ENCODE measurements at regions not wholly inside any gene's neighbourhood (a gene's known extent, or its start where the extent isn't known, plus 50 kb on each side); places are given as distances from the start of the nearest gene placed in this dataset.
"Not testable (repeated sequence)": the region's sequence is repeated elsewhere in the genome, so short reads cannot be mapped to it uniquely, and the experiment has no call there.

- Mint-ChIP-seq H3K4me1 (no peaks in the 10 kb centered on the region), H3K4me3 (no peak overlapping the region), H3K27ac (no peak overlapping the region), H3K9me3 (peaks cover 0 to 24% (median 8%) of the 10 kb centered on the region in 5 donors), H3K27me3 (peaks cover 0 to 5% of the 10 kb centered on the region in 2 donors), H3K36me3 (peaks cover 8 to 23% (median 22%) of the 10 kb centered on the region in 3 donors)
- H3K27me3 ChIP-seq (ENCODE audit: insufficient read depth, low read length, poor library complexity, severe bottlenecking) = no peaks in the 10 kb centered on the region
- no peak for DNase-seq
- no peak overlapping the region for H3K27ac ChIP-seq (ENCODE audit: low read depth, low read length)
- no peaks in the 10 kb centered on the region for H3K36me3 ChIP-seq (ENCODE audit: insufficient read depth, low read length)
- H3K4me1 ChIP-seq (ENCODE audit: insufficient read depth, low read length) = no peaks in the 10 kb centered on the region
- no peaks in the 10 kb centered on the region for H3K9me3 ChIP-seq (ENCODE audit: low read length)
- ChIA-PET CTCF (no interaction called here), POLR2A (no interaction called here)
- H3K4me3 ChIP-seq (ENCODE audit: low read length) = no peak overlapping the region
Measured at GRCh38 chrX:63428348-63428747, 77.2 kb upstream of the SPIN4 start.

GRCh38 chrX:63426519-63426918, 75.4 kb upstream of the SPIN4 start:
- no peaks in the 10 kb centered on the region for H3K4me1 ChIP-seq (ENCODE audit: insufficient read depth, low read length)
- no peaks in the 10 kb centered on the region for H3K36me3 ChIP-seq (ENCODE audit: insufficient read depth, low read length)
- no peaks in the 10 kb centered on the region for H3K27me3 ChIP-seq (ENCODE audit: insufficient read depth, low read length, poor library complexity, severe bottlenecking)
- Mint-ChIP-seq H3K27me3 (peaks cover 0 to 2% of the 10 kb centered on the region in 2 donors), H3K4me3 (no peak overlapping the region), H3K36me3 (peaks cover 4 to 22% (median 21%) of the 10 kb centered on the region in 3 donors), H3K27ac (no peak overlapping the region), H3K4me1 (no peaks in the 10 kb centered on the region), H3K9me3 (peaks cover 0 to 27% (median 8%) of the 10 kb centered on the region in 5 donors)
- DNase-seq = no peak
- H3K9me3 ChIP-seq (ENCODE audit: low read length) = no peaks in the 10 kb centered on the region
- CTCF ChIA-PET = no interaction called here
- POLR2A ChIA-PET = no interaction called here
- H3K4me3 ChIP-seq (ENCODE audit: low read length) = no peak overlapping the region
- H3K27ac ChIP-seq (ENCODE audit: low read depth, low read length) = no peak overlapping the region

- Mint-ChIP-seq H3K27ac (no peak overlapping the region), H3K27me3 (peaks cover 0 to 2% of the 10 kb centered on the region in 2 donors), H3K36me3 (peaks cover 4 to 22% (median 21%) of the 10 kb centered on the region in 3 donors), H3K9me3 (peaks cover 0 to 27% (median 9%) of the 10 kb centered on the region in 5 donors), H3K4me3 (no peak overlapping the region), H3K4me1 (no peaks in the 10 kb centered on the region)
- Histone ChIP-seq H3K4me3 (ENCODE audit: low read length) (no peak overlapping the region), H3K4me1 (ENCODE audit: insufficient read depth, low read length) (no peaks in the 10 kb centered on the region), H3K36me3 (ENCODE audit: insufficient read depth, low read length) (no peaks in the 10 kb centered on the region), H3K27me3 (ENCODE audit: insufficient read depth, low read length, poor library complexity, severe bottlenecking) (no peaks in the 10 kb centered on the region), H3K27ac (ENCODE audit: low read depth, low read length) (no peak overlapping the region), H3K9me3 (ENCODE audit: low read length) (no peaks in the 10 kb centered on the region)
- DNase-seq = no peak
- POLR2A ChIA-PET = no interaction called here
- CTCF ChIA-PET = no interaction called here
Measured at GRCh38 chrX:63424063-63424462, 72.9 kb upstream of the SPIN4 start.

- Histone ChIP-seq H3K36me3 (ENCODE audit: insufficient read depth, low read length) (no peaks in the 10 kb centered on the region), H3K4me3 (ENCODE audit: low read length) (no peak overlapping the region), H3K27ac (ENCODE audit: low read depth, low read length) (no peak overlapping the region), H3K9me3 (ENCODE audit: low read length) (no peaks in the 10 kb centered on the region), H3K27me3 (ENCODE audit: insufficient read depth, low read length, poor library complexity, severe bottlenecking) (no peaks in the 10 kb centered on the region), H3K4me1 (ENCODE audit: insufficient read depth, low read length) (no peaks in the 10 kb centered on the region)
- no peak overlapping the region for H3K27ac Mint-ChIP-seq
- H3K4me3 Mint-ChIP-seq = no peak overlapping the region
- CTCF ChIA-PET = no interaction called here
- POLR2A ChIA-PET = no interaction called here
- no peak for DNase-seq
- H3K4me1 Mint-ChIP-seq = no peaks in the 10 kb centered on the region
- peaks cover 4 to 22% (median 21%) of the 10 kb centered on the region in 3 donors for H3K36me3 Mint-ChIP-seq
- H3K9me3 Mint-ChIP-seq = peaks cover 3 to 44% (median 19%) of the 10 kb centered on the region in 5 donors
- H3K27me3 Mint-ChIP-seq = peaks cover 0 to 2% of the 10 kb centered on the region in 2 donors
Measured at GRCh38 chrX:63421411-63421810, 70.3 kb upstream of the SPIN4 start.

GRCh38 chrX:63418211-63418610, 67.1 kb upstream of the SPIN4 start:
- H3K4me3 Mint-ChIP-seq = no peak overlapping the region
- H3K36me3 ChIP-seq (ENCODE audit: insufficient read depth, low read length) = no peaks in the 10 kb centered on the region
- CTCF ChIA-PET = no interaction called here

GRCh38 chrX:63417649-63418048, 66.5 kb upstream of the SPIN4 start:
- POLR2A ChIA-PET = no interaction called here
- Mint-ChIP-seq H3K4me3 (no peak overlapping the region), H3K36me3 (peaks cover 0 to 2% (median 0%) of the 10 kb centered on the region in 3 donors)

More at GRCh38 chrX:63418211-63418610, 67.1 kb upstream of the SPIN4 start:
- Mint-ChIP-seq H3K27ac (no peak overlapping the region), H3K27me3 (no peaks in the 10 kb centered on the region), H3K9me3 (peaks cover 2 to 27% (median 12%) of the 10 kb centered on the region in 5 donors), H3K4me1 (no peaks in the 10 kb centered on the region), H3K36me3 (peaks cover 0 to 6% (median 0%) of the 10 kb centered on the region in 3 donors)
- no peak overlapping the region for H3K4me3 ChIP-seq (ENCODE audit: low read length)
- DNase-seq = no peak
- H3K9me3 ChIP-seq (ENCODE audit: low read length) = no peaks in the 10 kb centered on the region
- H3K27ac ChIP-seq (ENCODE audit: low read depth, low read length) = no peak overlapping the region
- POLR2A ChIA-PET = no interaction called here
- no peaks in the 10 kb centered on the region for H3K4me1 ChIP-seq (ENCODE audit: insufficient read depth, low read length)
- no peaks in the 10 kb centered on the region for H3K27me3 ChIP-seq (ENCODE audit: insufficient read depth, low read length, poor library complexity, severe bottlenecking)

GRCh38 chrX:63409934-63410333, 58.8 kb upstream of the SPIN4 start:
- H3K4me1 ChIP-seq (ENCODE audit: insufficient read depth, low read length); H3K36me3 ChIP-seq (ENCODE audit: insufficient read depth, low read length); H3K36me3 Mint-ChIP-seq; H3K4me1 Mint-ChIP-seq; H3K27ac Mint-ChIP-seq; POLR2A ChIA-PET; H3K4me3 ChIP-seq (ENCODE audit: low read length); DNase-seq; H3K4me3 Mint-ChIP-seq; H3K27ac ChIP-seq (ENCODE audit: low read depth, low read length); CTCF ChIA-PET; H3K9me3 ChIP-seq (ENCODE audit: low read length); H3K27me3 ChIP-seq (ENCODE audit: insufficient read depth, low read length, poor library complexity, severe bottlenecking): not testable (repeated sequence)
- Mint-ChIP-seq H3K27me3 (peaks cover 0 to 11% of the 10 kb centered on the region in 2 donors), H3K9me3 (peaks cover 0 to 15% (median 3%) of the 10 kb centered on the region in 5 donors)

More at GRCh38 chrX:63417649-63418048, 66.5 kb upstream of the SPIN4 start:
- Mint-ChIP-seq H3K27ac (no peak overlapping the region), H3K4me1 (no peaks in the 10 kb centered on the region), H3K9me3 (peaks cover 2 to 21% (median 12%) of the 10 kb centered on the region in 5 donors), H3K27me3 (no peaks in the 10 kb centered on the region)
- no peaks in the 10 kb centered on the region for H3K4me1 ChIP-seq (ENCODE audit: insufficient read depth, low read length)
- no peaks in the 10 kb centered on the region for H3K36me3 ChIP-seq (ENCODE audit: insufficient read depth, low read length)
- H3K27me3 ChIP-seq (ENCODE audit: insufficient read depth, low read length, poor library complexity, severe bottlenecking) = no peaks in the 10 kb centered on the region
- CTCF ChIA-PET = no interaction called here
- no peak overlapping the region for H3K4me3 ChIP-seq (ENCODE audit: low read length)
- no peak overlapping the region for H3K27ac ChIP-seq (ENCODE audit: low read depth, low read length)
- no peak for DNase-seq
- no peaks in the 10 kb centered on the region for H3K9me3 ChIP-seq (ENCODE audit: low read length)

- Mint-ChIP-seq H3K36me3 (peaks cover 0 to 4% (median 0%) of the 10 kb centered on the region in 3 donors), H3K27me3 (peaks cover 0 to 12% of the 10 kb centered on the region in 2 donors), H3K27ac (no peak overlapping the region), H3K4me1 (no peaks in the 10 kb centered on the region), H3K4me3 (no peak overlapping the region), H3K9me3 (peaks cover 0 to 17% (median 3%) of the 10 kb centered on the region in 5 donors)
- Histone ChIP-seq H3K9me3 (ENCODE audit: low read length) (no peaks in the 10 kb centered on the region), H3K27ac (ENCODE audit: low read depth, low read length) (no peak overlapping the region), H3K27me3 (ENCODE audit: insufficient read depth, low read length, poor library complexity, severe bottlenecking) (no peaks in the 10 kb centered on the region), H3K36me3 (ENCODE audit: insufficient read depth, low read length) (no peaks in the 10 kb centered on the region), H3K4me3 (ENCODE audit: low read length) (no peak overlapping the region), H3K4me1 (ENCODE audit: insufficient read depth, low read length) (no peaks in the 10 kb centered on the region)
- POLR2A ChIA-PET = no interaction called here
- DNase-seq = no peak
- CTCF ChIA-PET = no interaction called here
Measured at GRCh38 chrX:63408050-63408449, 56.9 kb upstream of the SPIN4 start.

GRCh38 chrX:63404332-63404731, 53.2 kb upstream of the SPIN4 start:
- no peaks in the 10 kb centered on the region for H3K36me3 ChIP-seq (ENCODE audit: insufficient read depth, low read length)
- H3K4me3 ChIP-seq (ENCODE audit: low read length) = no peak overlapping the region
- peaks cover 0 to 14% (median 3%) of the 10 kb centered on the region in 5 donors for H3K9me3 Mint-ChIP-seq
- H3K4me1 Mint-ChIP-seq = no peaks in the 10 kb centered on the region
- DNase-seq = no peak
- H3K9me3 ChIP-seq (ENCODE audit: low read length) = no peaks in the 10 kb centered on the region
- no peaks in the 10 kb centered on the region for H3K4me1 ChIP-seq (ENCODE audit: insufficient read depth, low read length)
- H3K27ac ChIP-seq (ENCODE audit: low read depth, low read length) = no peak overlapping the region
- peaks cover 0 to 4% (median 0%) of the 10 kb centered on the region in 3 donors for H3K36me3 Mint-ChIP-seq
- H3K4me3 Mint-ChIP-seq = no peak overlapping the region
- H3K27ac Mint-ChIP-seq = no peak overlapping the region
- peaks cover 0 to 8% of the 10 kb centered on the region in 2 donors for H3K27me3 Mint-ChIP-seq
- CTCF ChIA-PET = no interaction called here
- no peaks in the 10 kb centered on the region for H3K27me3 ChIP-seq (ENCODE audit: insufficient read depth, low read length, poor library complexity, severe bottlenecking)
- POLR2A ChIA-PET = no interaction called here

Data from CD8-positive, alpha-beta memory T cell (primary cell).